IMR-90 (cell line): ENCODE measurements at regions not wholly inside any gene's neighbourhood (a gene's known extent, or its start where the extent isn't known, plus 50 kb on each side); places are given as distances from the start of the nearest gene placed in this dataset.

Source experiments
- ATAC-seq: fragments of 200-7000 bp; cut with Tn5 transposase; 2 replicates; pipeline ENCODE4 v1.9.1; 2020; ENCODE audit warnings: low read depth, mild to moderate bottlenecking, moderate library complexity
- BruUV-seq: library from RNA; stranded (reverse); fragments of 400-500 nt; replicated peaks from 2 replicates; lab custom pipeline; 2021; lab: Mats Ljungman, UMichigan
- CTCF ChIA-PET: fragments of 300-600 bp; formaldehyde crosslinking; extraction: SDS; loops from one replicate; lab custom pipeline; 2021; ENCODE audit warnings: antibody characterized with exemption; lab: Yijun Ruan, JAX
- POLR2A ChIA-PET: fragments of 300-600 bp; sonication (Branson Sonifier 250); formaldehyde crosslinking; loops from one replicate; lab custom pipeline; 2022; ENCODE audit warnings: antibody characterized with exemption; ENCODE audit not compliant: unreplicated experiment; lab: Charles Lee
- DNase-seq: peaks from one replicate; pipeline ENCODE4 v3.0.0; 2013
- H2AFZ ChIP-seq: replicated peaks from 2 replicates; pipeline ENCODE3; 2013; ENCODE audit warnings: low read length, mild to moderate bottlenecking; ENCODE audit not compliant: poor library complexity
- H2AK5ac ChIP-seq: 2 replicates; pipeline ENCODE4 v1.6.1; 2013; ENCODE audit warnings: low read depth, low read length, inconsistent platforms
- H2AK9ac ChIP-seq: replicated peaks from 2 replicates; pipeline ENCODE3; 2013; ENCODE audit warnings: mild to moderate bottlenecking, low read depth, low read length, moderate library complexity; ENCODE audit not compliant: poor library complexity
- H2BK120ac ChIP-seq: 2 replicates; pipeline ENCODE4 v1.6.1; 2013; ENCODE audit warnings: low read depth, low read length, inconsistent platforms
- H2BK15ac ChIP-seq: 3 replicates; pipeline ENCODE4 v1.6.1; 2013; ENCODE audit warnings: low read depth, low read length, inconsistent platforms
- H2BK20ac ChIP-seq: 2 replicates; pipeline ENCODE4 v1.6.1; 2013; ENCODE audit warnings: low read depth, mild to moderate bottlenecking, inconsistent platforms, low read length, moderate library complexity
- H2BK5ac ChIP-seq: 2 replicates; pipeline ENCODE4 v1.6.1; 2013; ENCODE audit warnings: mild to moderate bottlenecking, low read depth, low read length, inconsistent platforms; ENCODE audit not compliant: poor library complexity, severe bottlenecking
- H3K14ac ChIP-seq: replicated peaks from 2 replicates; pipeline ENCODE4 v1.6.1; 2013; ENCODE audit warnings: low read depth, low read length, inconsistent platforms
- H3K18ac ChIP-seq: 2 replicates; pipeline ENCODE4 v1.6.1; 2013; ENCODE audit warnings: low read depth, low read length, control low read depth
- H3K23ac ChIP-seq: 2 replicates; pipeline ENCODE4 v1.6.1; 2013; ENCODE audit warnings: low read depth, low read length, inconsistent platforms
- H3K27ac ChIP-seq: 2 replicates; pipeline ENCODE4 v1.5.1; 2013; ENCODE audit warnings: mild to moderate bottlenecking, control low read depth, low read length; ENCODE audit not compliant: insufficient read depth
- H3K27me3 ChIP-seq: 2 replicates; pipeline ENCODE4 v1.6.1; 2013; ENCODE audit warnings: low read length; ENCODE audit not compliant: control insufficient read depth, insufficient read depth
- H3K36me3 ChIP-seq: 2 replicates; pipeline ENCODE4 v1.6.1; 2013; ENCODE audit warnings: low read length, mixed read lengths; ENCODE audit not compliant: control insufficient read depth, insufficient read depth
- H3K4ac ChIP-seq: 2 replicates; pipeline ENCODE4 v1.6.1; 2013; ENCODE audit warnings: low read depth, low read length, inconsistent platforms
- H3K4me1 ChIP-seq: 2 replicates; pipeline ENCODE4 v1.6.1; 2013; ENCODE audit warnings: low read length, mixed read lengths; ENCODE audit not compliant: control insufficient read depth, insufficient read depth
- H3K4me2 ChIP-seq: 2 replicates; pipeline ENCODE4 v1.6.1; 2013; ENCODE audit warnings: low read depth, mild to moderate bottlenecking, control low read depth, low read length, moderate library complexity
- H3K4me3 ChIP-seq: 2 replicates; pipeline ENCODE4 v1.5.1; 2013; ENCODE audit warnings: low read depth, mild to moderate bottlenecking, control low read depth, low read length, moderate library complexity; ENCODE audit not compliant: insufficient read depth
- H3K56ac ChIP-seq: 2 replicates; pipeline ENCODE4 v1.6.1; 2013; ENCODE audit warnings: low read length, inconsistent platforms; ENCODE audit not compliant: insufficient read depth; ENCODE audit errors: extremely low read depth
- H3K79me1 ChIP-seq, 2 experiments: 2 replicates each; pipeline ENCODE4 v1.6.1; 2013; ENCODE audit warnings: low read length in 2 of 2, inconsistent platforms in 1 of 2, low read depth in 1 of 2
- H3K9ac ChIP-seq: 2 replicates; pipeline ENCODE4 v1.6.1; 2013; ENCODE audit warnings: low read depth, low read length, control low read depth
- H3K9me1 ChIP-seq: 2 replicates; pipeline ENCODE4 v1.6.1; 2013; ENCODE audit warnings: low read length, inconsistent platforms; ENCODE audit not compliant: insufficient read depth
- H3K9me3 ChIP-seq: 2 replicates; pipeline ENCODE4 v1.6.1; 2013; ENCODE audit warnings: low read length; ENCODE audit not compliant: control insufficient read depth, insufficient read depth
- H4K20me1 ChIP-seq: 2 replicates; pipeline ENCODE4 v1.6.1; 2013; ENCODE audit warnings: low read length, inconsistent platforms; ENCODE audit not compliant: insufficient read depth
- H4K5ac ChIP-seq: 2 replicates; pipeline ENCODE4 v1.6.1; 2013; ENCODE audit warnings: mild to moderate bottlenecking, low read depth, low read length, control low read depth
- H4K8ac ChIP-seq, 2 experiments: 2 replicates each; pipeline ENCODE4 v1.6.1; 2013; ENCODE audit warnings: low read depth in 2 of 2, low read length in 2 of 2, control low read depth in 1 of 2, inconsistent platforms in 1 of 2
- H4K91ac ChIP-seq: 2 replicates; pipeline ENCODE4 v1.6.1; 2013; ENCODE audit warnings: low read depth, low read length, inconsistent platforms; ENCODE audit not compliant: insufficient read depth
- BHLHE40 ChIP-seq: fragments of 150-350 bp; IDR thresholded peaks from 2 replicates; pipeline ENCODE4 v1.6.1; 2016; ENCODE audit warnings: mild to moderate bottlenecking, low read depth, low read length
- FOS ChIP-seq: fragments of 150-350 bp; IDR thresholded peaks from 2 replicates; pipeline ENCODE4 v1.6.1; 2016; ENCODE audit warnings: low read depth, low read length
- MAZ ChIP-seq: IDR thresholded peaks from 2 replicates; pipeline ENCODE4 v1.6.1; 2012; ENCODE audit warnings: low read depth, mild to moderate bottlenecking, low read length, improper control_type of control experiment, moderate library complexity, borderline replicate concordance
- MXI1 ChIP-seq: IDR thresholded peaks from 2 replicates; pipeline ENCODE4 v1.6.1; 2012; ENCODE audit warnings: low read depth, mild to moderate bottlenecking, low read length, moderate library complexity, borderline replicate concordance
- NFE2L2 ChIP-seq: fragments of 150-350 bp; IDR thresholded peaks from 2 replicates; pipeline ENCODE4 v1.6.1; 2016; ENCODE audit warnings: low read depth, mild to moderate bottlenecking, low read length
- POLR2A ChIP-seq: IDR thresholded peaks from 2 replicates; pipeline ENCODE4 v1.6.1; 2012; ENCODE audit warnings: mild to moderate bottlenecking, low read depth, low read length
- RAD21 ChIP-seq: IDR thresholded peaks from 2 replicates; pipeline ENCODE4 v1.6.1; 2012; ENCODE audit warnings: low read length, improper control_type of control experiment
- RFX5 ChIP-seq: IDR thresholded peaks from 2 replicates; pipeline ENCODE4 v1.8.0; 2012; ENCODE audit warnings: low read depth, mild to moderate bottlenecking, low read length, moderate library complexity
- SMC3 ChIP-seq: fragments of 150-350 bp; IDR thresholded peaks from 2 replicates; pipeline ENCODE4 v1.6.1; 2016; ENCODE audit warnings: low read depth, mild to moderate bottlenecking, antibody characterized with exemption, low read length, moderate library complexity
- WGBS, 2 experiments: methylation state at CpG; one replicate each; pipeline versions ENCODE4 v1.1.5 to v1.1.7; 2013; ENCODE audit warnings: missing lambda C conversion rate in 2 of 2; ENCODE audit not compliant: insufficient read length in 1 of 2; ENCODE audit errors: extremely low coverage in 2 of 2; 5-methylcytosine and 5-hydroxymethylcytosine counted together
- dilution Hi-C: fragments of 300-500 bp; cut with HindIII; formaldehyde crosslinking; loops from one replicate; pipeline ENCODE4 v1.14.3; 2018; ENCODE audit warnings: low sequenced_read_pairs; ENCODE audit not compliant: unreplicated experiment
- in situ Hi-C: fragments of 300-500 bp; cut with MboI; formaldehyde crosslinking; loops from 3 replicates; pipeline ENCODE4 v1.14.3; 2019; ENCODE audit warnings: low sequenced_read_pairs, inconsistent platforms, mixed read lengths
- intact Hi-C: fragments of 100-400 bp; cut with micrococcal nuclease; formaldehyde crosslinking; loops from 2 replicates; pipeline ENCODE4 v1.10.0; 2022
- TF ChIP-seq, protein P1 (sequence below): fragments of 150-350 bp; IDR thresholded peaks from 2 replicates; pipeline ENCODE4 v1.6.1; 2017; ENCODE audit warnings: mild to moderate bottlenecking, antibody characterized with exemption, low read length, low read depth
- TF ChIP-seq, protein P2 (sequence below): conservative IDR thresholded peaks from 2 replicates; pipeline ENCODE4 v1.5.1; 2012; ENCODE audit warnings: mild to moderate bottlenecking, low read depth, low read length, improper control_type of control experiment

DNA sequence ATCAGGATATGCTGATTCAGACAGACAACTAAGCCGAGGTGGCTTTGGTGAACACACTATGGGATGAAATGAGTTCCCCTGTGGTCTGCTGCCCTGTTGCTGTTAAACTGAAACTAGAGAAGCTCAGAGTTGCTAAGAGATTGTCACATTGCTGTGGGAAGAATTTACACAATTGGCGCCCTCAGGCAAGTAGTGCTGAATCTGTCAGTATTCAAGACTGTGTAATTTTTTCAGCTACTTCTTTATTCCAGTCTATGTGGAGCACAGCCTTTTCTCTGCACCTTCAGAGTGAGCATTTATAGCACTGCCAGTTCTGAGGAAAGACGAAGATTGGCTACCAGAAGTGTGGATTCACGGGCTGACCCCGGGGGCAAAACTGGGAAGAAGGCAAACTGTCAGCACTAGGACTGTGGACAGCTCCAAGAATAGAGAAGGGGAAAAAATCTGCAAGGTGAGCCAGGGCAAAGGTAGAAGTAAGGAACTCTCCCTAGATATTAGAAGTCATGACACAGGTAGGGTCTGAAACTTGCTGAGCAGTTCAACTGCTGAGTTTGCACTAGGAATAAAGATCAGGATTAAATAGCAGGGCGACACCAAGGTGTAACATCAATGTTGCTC is 218.8 kb upstream of the TMPO start:
- no peaks in the 10 kb centered on the region for H3K9me3 ChIP-seq
- WGBS, 2 experiments: 42% methylated on average over 2 of the region's 6 CpGs; no CpG with 5 or more reads in 1 of the 2 experiments
- H3K4me3 ChIP-seq: no peak overlapping the region
- no peaks in the 10 kb centered on the region for H3K27me3 ChIP-seq
- ATAC-seq (no peak), DNase-seq (no peak)
- H3K4ac ChIP-seq: no peak overlapping the region
- dilution Hi-C loops: no loop called here
- H3K27ac ChIP-seq: no peak overlapping the region
- no peak overlapping the region for H2AK5ac ChIP-seq
- no peaks in the 10 kb centered on the region for H4K20me1 ChIP-seq
- in situ Hi-C loops: no loop called here
- no peak overlapping the region for H3K18ac ChIP-seq
- no peak overlapping the region for H3K4me2 ChIP-seq
- no peak overlapping the region for H2AK9ac ChIP-seq
- CTCF ChIA-PET: no interaction called here
- no peak overlapping the region for H2BK15ac ChIP-seq
- no peak overlapping the region for H2BK20ac ChIP-seq
- no peak overlapping the region for H4K5ac ChIP-seq
- H3K56ac ChIP-seq: no peak overlapping the region
- TF ChIP-seq, protein P1, sequence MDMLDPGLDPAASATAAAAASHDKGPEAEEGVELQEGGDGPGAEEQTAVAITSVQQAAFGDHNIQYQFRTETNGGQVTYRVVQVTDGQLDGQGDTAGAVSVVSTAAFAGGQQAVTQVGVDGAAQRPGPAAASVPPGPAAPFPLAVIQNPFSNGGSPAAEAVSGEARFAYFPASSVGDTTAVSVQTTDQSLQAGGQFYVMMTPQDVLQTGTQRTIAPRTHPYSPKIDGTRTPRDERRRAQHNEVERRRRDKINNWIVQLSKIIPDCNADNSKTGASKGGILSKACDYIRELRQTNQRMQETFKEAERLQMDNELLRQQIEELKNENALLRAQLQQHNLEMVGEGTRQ: no peak
- TF ChIP-seq MAZ (no peak), SMC3 (no peak), BHLHE40 (no peak), RFX5 (no peak), RAD21 (no peak), MXI1 (no peak), POLR2A (no peak), NFE2L2 (no peak), FOS (no peak)
- TF ChIP-seq, protein P2, sequence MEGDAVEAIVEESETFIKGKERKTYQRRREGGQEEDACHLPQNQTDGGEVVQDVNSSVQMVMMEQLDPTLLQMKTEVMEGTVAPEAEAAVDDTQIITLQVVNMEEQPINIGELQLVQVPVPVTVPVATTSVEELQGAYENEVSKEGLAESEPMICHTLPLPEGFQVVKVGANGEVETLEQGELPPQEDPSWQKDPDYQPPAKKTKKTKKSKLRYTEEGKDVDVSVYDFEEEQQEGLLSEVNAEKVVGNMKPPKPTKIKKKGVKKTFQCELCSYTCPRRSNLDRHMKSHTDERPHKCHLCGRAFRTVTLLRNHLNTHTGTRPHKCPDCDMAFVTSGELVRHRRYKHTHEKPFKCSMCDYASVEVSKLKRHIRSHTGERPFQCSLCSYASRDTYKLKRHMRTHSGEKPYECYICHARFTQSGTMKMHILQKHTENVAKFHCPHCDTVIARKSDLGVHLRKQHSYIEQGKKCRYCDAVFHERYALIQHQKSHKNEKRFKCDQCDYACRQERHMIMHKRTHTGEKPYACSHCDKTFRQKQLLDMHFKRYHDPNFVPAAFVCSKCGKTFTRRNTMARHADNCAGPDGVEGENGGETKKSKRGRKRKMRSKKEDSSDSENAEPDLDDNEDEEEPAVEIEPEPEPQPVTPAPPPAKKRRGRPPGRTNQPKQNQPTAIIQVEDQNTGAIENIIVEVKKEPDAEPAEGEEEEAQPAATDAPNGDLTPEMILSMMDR: no peak
- H3K36me3 ChIP-seq: no peaks in the 10 kb centered on the region
- no peak overlapping the region for H2BK5ac ChIP-seq
- no TSS peak for BruUV-seq
- no peak overlapping the region for H3K14ac ChIP-seq
- no peak overlapping the region for H2BK120ac ChIP-seq
- no peak overlapping the region for H2AFZ ChIP-seq
- H3K9me1 ChIP-seq: no peaks in the 10 kb centered on the region
- H4K91ac ChIP-seq: no peak overlapping the region
- intact Hi-C loops: no loop called here
- POLR2A ChIA-PET: no interaction called here
- no peak overlapping the region for H4K8ac ChIP-seq
- H3K4me1 ChIP-seq: no peaks in the 10 kb centered on the region
- no peaks in the 10 kb centered on the region for H3K79me1 ChIP-seq
- no peak overlapping the region for H3K23ac ChIP-seq
- no peak overlapping the region for H3K9ac ChIP-seq
